HCT116 (cell line): ENCODE measurements at regions not wholly inside any gene's neighbourhood (a gene's known extent, or its start where the extent isn't known, plus 50 kb on each side); places are given as distances from the start of the nearest gene placed in this dataset.

ENCODE experiments used
- ATAC-seq: fragments of 200-7000 bp; cut with Tn5 transposase; 2 replicates; pipeline ENCODE4 v1.9.1; 2020; ENCODE audit warnings: mild to moderate bottlenecking, moderate library complexity
- BruUV-seq: library from RNA; stranded (reverse); fragments of 400-500 nt; replicated peaks from 2 replicates; lab custom pipeline; 2021; lab: Mats Ljungman, UMichigan
- CTCF ChIA-PET: fragments of 300-600 bp; sonication (Branson Sonifier 250); formaldehyde crosslinking; loops from one replicate; lab custom pipeline; 2021; ENCODE audit warnings: antibody characterized with exemption; lab: Charles Lee
- POLR2A ChIA-PET: fragments of 300-600, 350-600 bp; sonication (Branson Sonifier 250); formaldehyde crosslinking; loops from one replicate; lab custom pipeline; 2021; ENCODE audit warnings: antibody characterized with exemption; lab: Charles Lee
- RAD21 ChIA-PET, 2 experiments: fragments of 300-600 bp; sonication (Branson Sonifier 250); formaldehyde crosslinking; loops; one replicate each; lab custom pipeline; 2023; ENCODE audit warnings: low total read pairs in 2 of 2; ENCODE audit not compliant: uncharacterized antibody in 2 of 2, unreplicated experiment in 2 of 2, low non-redundant PET in 1 of 2; lab: Charles Lee
- DNase-seq: peaks from one replicate; pipeline ENCODE4 v3.0.0-alpha.2; 2010; ENCODE audit warnings: low read depth, low spot score
- H2AFZ ChIP-seq: fragments of 200-600 bp; shearing (Covaris generic), sonication (generic); 2 replicates; pipeline ENCODE4 v1.6.1; 2017; ENCODE audit warnings: low read depth, mixed run types, mixed read lengths, antibody characterized with exemption, low read length; ENCODE audit not compliant: poor library complexity, severe bottlenecking
- H3K27ac ChIP-seq: 2 replicates; pipeline ENCODE4 v1.5.1; 2012; ENCODE audit warnings: low read depth, low read length
- H3K27me3 ChIP-seq: fragments of 200-600 bp; sonication (generic); 2 replicates; pipeline ENCODE4 v1.6.1; 2016; ENCODE audit warnings: mixed run types, low read length, mixed read lengths; ENCODE audit not compliant: insufficient read depth
- H3K36me3 ChIP-seq, 2 experiments: fragments of 200-500 bp in 1 of 2; fragments of 200-600 bp in 1 of 2; sonication (Bioruptor generic) in 1 of 2; sonication (generic) in 1 of 2; 2 replicates each; pipeline versions ENCODE4 v1.5.1 to v1.6.1; 2014 to 2016; ENCODE audit warnings: low read length in 2 of 2, inconsistent platforms in 1 of 2, mixed read lengths in 1 of 2, mixed run types in 1 of 2; ENCODE audit not compliant: insufficient read depth in 2 of 2, control insufficient read depth in 1 of 2
- H3K4me1 ChIP-seq, 2 experiments: fragments of 200-600 bp in 1 of 2; sonication (generic) in 1 of 2; 2 replicates each; pipeline versions ENCODE4 v1.5.1 to v1.6.1; 2012 to 2017; ENCODE audit warnings: low read length in 2 of 2, inconsistent platforms in 1 of 2, mild to moderate bottlenecking in 1 of 2, mixed read lengths in 1 of 2, mixed run types in 1 of 2, moderate library complexity in 1 of 2; ENCODE audit not compliant: insufficient read depth in 2 of 2, control insufficient read depth in 1 of 2
- H3K4me2 ChIP-seq: fragments of 200-600 bp; sonication (generic); 2 replicates; pipeline ENCODE4 v1.6.1; 2017; ENCODE audit warnings: mixed run types, low read length, mixed read lengths
- H3K4me3 ChIP-seq, 2 experiments: fragments of 200-600 bp in 1 of 2; sonication (generic) in 1 of 2; replicated peaks in 1 of 2; 2 replicates each; pipeline ENCODE4 v1.5.1; 2011 to 2016; ENCODE audit warnings: low read length in 2 of 2, control low read depth in 1 of 2, low read depth in 1 of 2, mild to moderate bottlenecking in 1 of 2, mixed read lengths in 1 of 2, mixed run types in 1 of 2
- H3K79me2 ChIP-seq: fragments of 200-600 bp; sonication (generic); 2 replicates; pipeline ENCODE4 v1.6.1; 2017; ENCODE audit warnings: mild to moderate bottlenecking, mixed run types, low read length, moderate library complexity, mixed read lengths; ENCODE audit not compliant: insufficient read depth
- H3K9ac ChIP-seq: fragments of 200-600 bp; sonication (generic); 2 replicates; pipeline ENCODE4 v1.6.1; 2016; ENCODE audit warnings: low read length, mixed read lengths
- H3K9me2 ChIP-seq: fragments of 200-600 bp; sonication (generic), shearing (Covaris generic); 2 replicates; pipeline ENCODE4 v1.6.1; 2017; ENCODE audit warnings: mixed run types, mild to moderate bottlenecking, moderate library complexity; ENCODE audit not compliant: insufficient read depth
- H3K9me3 ChIP-seq, 2 experiments: fragments of 200-500 bp in 1 of 2; fragments of 200-600 bp in 1 of 2; sonication (Bioruptor generic) in 1 of 2; sonication (generic) in 1 of 2; 2 replicates each; pipeline ENCODE4 v1.6.1; 2014 to 2017; ENCODE audit warnings: low read length in 2 of 2, mixed read lengths in 2 of 2, inconsistent platforms in 1 of 2, low read depth in 1 of 2, mild to moderate bottlenecking in 1 of 2, mixed run types in 1 of 2, moderate library complexity in 1 of 2; ENCODE audit not compliant: control insufficient read depth in 1 of 2, insufficient read depth in 1 of 2
- H4K20me1 ChIP-seq: fragments of 200-600 bp; sonication (generic), shearing (Covaris generic); 2 replicates; pipeline ENCODE4 v1.6.1; 2017; ENCODE audit warnings: mixed run types, mild to moderate bottlenecking, moderate library complexity; ENCODE audit not compliant: insufficient read depth
- CBX3 ChIP-seq: IDR thresholded peaks from 2 replicates; pipeline ENCODE4 v1.6.1; 2012; ENCODE audit warnings: low read depth
- EZH2phosphoT487 ChIP-seq: fragments of 200-600 bp; IDR thresholded peaks from 2 replicates; pipeline ENCODE4 v1.6.1; 2018; ENCODE audit warnings: antibody characterized with exemption, borderline replicate concordance
- POLR2A ChIP-seq: IDR thresholded peaks from 2 replicates; pipeline ENCODE4 v1.7.0; 2011; ENCODE audit warnings: borderline replicate concordance; ENCODE audit not compliant: insufficient read depth, insufficient read length; ENCODE audit errors: extremely low read depth
- RAD21 ChIP-seq: IDR thresholded peaks from 2 replicates; pipeline ENCODE4 v1.6.1; 2012; ENCODE audit warnings: low read depth, mild to moderate bottlenecking
- SIN3A ChIP-seq: IDR thresholded peaks from 2 replicates; pipeline ENCODE4 v1.6.1; 2012; ENCODE audit warnings: low read depth
- SP1 ChIP-seq: IDR thresholded peaks from 2 replicates; pipeline ENCODE4 v1.6.1; 2012; ENCODE audit warnings: low read depth
- SRF ChIP-seq: IDR thresholded peaks from 2 replicates; pipeline ENCODE4 v1.6.1; 2012; ENCODE audit warnings: low read depth
- intact Hi-C: fragments of 100-400 bp; cut with micrococcal nuclease; formaldehyde crosslinking; loops from 2 replicates; pipeline ENCODE4 v1.10.0; 2022
- TF ChIP-seq, protein P1 (sequence below): IDR thresholded peaks from 2 replicates; pipeline ENCODE4 v1.6.1; 2012
- TF ChIP-seq, protein P2 (sequence below): IDR thresholded peaks from 2 replicates; pipeline ENCODE4 v1.6.1; 2012; ENCODE audit warnings: low read depth
- TF ChIP-seq, protein P3 (sequence below): IDR thresholded peaks from 2 replicates; pipeline ENCODE4 v1.6.1; 2012

DNA sequence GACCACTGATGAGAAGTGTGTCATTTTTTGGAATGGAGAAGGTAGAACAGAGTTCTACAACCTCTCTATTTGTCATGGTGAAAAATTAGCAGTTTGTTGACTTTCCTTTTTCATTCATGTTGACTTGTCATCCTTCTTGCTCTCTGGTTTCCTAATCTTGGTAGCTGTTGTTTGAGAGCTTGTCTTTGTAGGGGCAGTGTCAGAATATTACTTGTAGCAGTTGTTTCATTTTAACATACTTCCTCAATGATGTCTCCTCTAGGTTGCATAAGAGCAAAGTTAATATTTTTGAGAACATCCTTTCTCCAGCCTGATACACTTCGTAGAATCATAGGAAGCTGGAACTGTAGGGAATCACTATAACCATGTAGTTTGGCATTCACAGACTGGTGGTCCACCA is 368.2 kb upstream of the FANCL start:
- H3K4me3 ChIP-seq: no peak overlapping the region
- no peaks in the 10 kb centered on the region for H3K9me2 ChIP-seq
- no peaks in the 10 kb centered on the region for H3K27me3 ChIP-seq
- H4K20me1 ChIP-seq: no peaks in the 10 kb centered on the region
- ChIA-PET POLR2A (no interaction called here), CTCF (no interaction called here), RAD21 (no interaction called here)
- H3K4me2 ChIP-seq: no peak overlapping the region
- H2AFZ ChIP-seq: no peak overlapping the region
- H3K4me1 ChIP-seq: no peaks in the 10 kb centered on the region
- H3K36me3 ChIP-seq: no peaks in the 10 kb centered on the region
- no peak overlapping the region for H3K9ac ChIP-seq
- H3K9me3 ChIP-seq: no peaks in the 10 kb centered on the region
- intact Hi-C loops: no loop called here
- no TSS peak for BruUV-seq
- no peaks in the 10 kb centered on the region for H3K79me2 ChIP-seq
- ATAC-seq (no peak), DNase-seq (no peak)
- H3K27ac ChIP-seq: no peak overlapping the region
- TF ChIP-seq SRF (no peak), SIN3A (no peak)
- TF ChIP-seq, protein P1, sequence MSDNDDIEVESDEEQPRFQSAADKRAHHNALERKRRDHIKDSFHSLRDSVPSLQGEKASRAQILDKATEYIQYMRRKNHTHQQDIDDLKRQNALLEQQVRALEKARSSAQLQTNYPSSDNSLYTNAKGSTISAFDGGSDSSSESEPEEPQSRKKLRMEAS: no peak
- TF ChIP-seq, protein P2, sequence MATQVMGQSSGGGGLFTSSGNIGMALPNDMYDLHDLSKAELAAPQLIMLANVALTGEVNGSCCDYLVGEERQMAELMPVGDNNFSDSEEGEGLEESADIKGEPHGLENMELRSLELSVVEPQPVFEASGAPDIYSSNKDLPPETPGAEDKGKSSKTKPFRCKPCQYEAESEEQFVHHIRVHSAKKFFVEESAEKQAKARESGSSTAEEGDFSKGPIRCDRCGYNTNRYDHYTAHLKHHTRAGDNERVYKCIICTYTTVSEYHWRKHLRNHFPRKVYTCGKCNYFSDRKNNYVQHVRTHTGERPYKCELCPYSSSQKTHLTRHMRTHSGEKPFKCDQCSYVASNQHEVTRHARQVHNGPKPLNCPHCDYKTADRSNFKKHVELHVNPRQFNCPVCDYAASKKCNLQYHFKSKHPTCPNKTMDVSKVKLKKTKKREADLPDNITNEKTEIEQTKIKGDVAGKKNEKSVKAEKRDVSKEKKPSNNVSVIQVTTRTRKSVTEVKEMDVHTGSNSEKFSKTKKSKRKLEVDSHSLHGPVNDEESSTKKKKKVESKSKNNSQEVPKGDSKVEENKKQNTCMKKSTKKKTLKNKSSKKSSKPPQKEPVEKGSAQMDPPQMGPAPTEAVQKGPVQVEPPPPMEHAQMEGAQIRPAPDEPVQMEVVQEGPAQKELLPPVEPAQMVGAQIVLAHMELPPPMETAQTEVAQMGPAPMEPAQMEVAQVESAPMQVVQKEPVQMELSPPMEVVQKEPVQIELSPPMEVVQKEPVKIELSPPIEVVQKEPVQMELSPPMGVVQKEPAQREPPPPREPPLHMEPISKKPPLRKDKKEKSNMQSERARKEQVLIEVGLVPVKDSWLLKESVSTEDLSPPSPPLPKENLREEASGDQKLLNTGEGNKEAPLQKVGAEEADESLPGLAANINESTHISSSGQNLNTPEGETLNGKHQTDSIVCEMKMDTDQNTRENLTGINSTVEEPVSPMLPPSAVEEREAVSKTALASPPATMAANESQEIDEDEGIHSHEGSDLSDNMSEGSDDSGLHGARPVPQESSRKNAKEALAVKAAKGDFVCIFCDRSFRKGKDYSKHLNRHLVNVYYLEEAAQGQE: no peak

DNA sequence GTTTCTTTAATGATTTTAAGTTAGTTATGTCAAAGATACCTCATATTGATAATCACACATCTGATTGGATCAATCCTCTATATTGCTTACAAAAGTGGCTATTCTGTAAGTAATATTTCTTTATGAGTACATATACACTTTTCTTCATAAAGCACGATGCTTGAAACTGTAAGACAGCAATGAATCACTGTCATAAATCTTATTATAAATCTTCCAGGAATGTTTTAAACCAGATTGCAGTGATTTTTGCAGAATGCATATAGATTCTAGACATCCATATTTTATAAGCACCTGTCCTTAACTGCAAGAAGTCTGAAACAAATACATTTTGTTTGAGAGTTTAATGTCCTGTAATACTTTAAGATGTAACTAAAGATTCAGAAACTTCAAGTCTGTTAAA is 367.0 kb upstream of the FANCL start:
- H3K9me2 ChIP-seq: no peaks in the 10 kb centered on the region
- no peaks in the 10 kb centered on the region for H3K27me3 ChIP-seq
- no peaks in the 10 kb centered on the region for H3K79me2 ChIP-seq
- no peak for ATAC-seq
- no peak for TF ChIP-seq POLR2A
- TF ChIP-seq, protein P2: no peak
- TF ChIP-seq RAD21: no peak
- TF ChIP-seq, protein P3, sequence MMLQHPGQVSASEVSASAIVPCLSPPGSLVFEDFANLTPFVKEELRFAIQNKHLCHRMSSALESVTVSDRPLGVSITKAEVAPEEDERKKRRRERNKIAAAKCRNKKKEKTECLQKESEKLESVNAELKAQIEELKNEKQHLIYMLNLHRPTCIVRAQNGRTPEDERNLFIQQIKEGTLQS: no peak
- no peak for TF ChIP-seq SP1
- no peak for TF ChIP-seq CBX3
- no peak for TF ChIP-seq EZH2phosphoT487
- H3K36me3 ChIP-seq: no peaks in the 10 kb centered on the region
- H3K9me3 ChIP-seq: no peaks in the 10 kb centered on the region
- BruUV-seq: no TSS peak
- H3K4me3 ChIP-seq: no peak overlapping the region
- H3K4me1 ChIP-seq: no peaks in the 10 kb centered on the region
- no peak overlapping the region for H3K4me2 ChIP-seq
- intact Hi-C loops: no loop called here
- RAD21 ChIA-PET: no interaction called here
- H3K27ac ChIP-seq: no peak overlapping the region
- H2AFZ ChIP-seq: no peak overlapping the region
- H3K9ac ChIP-seq: no peak overlapping the region
- no peaks in the 10 kb centered on the region for H4K20me1 ChIP-seq
- CTCF ChIA-PET: no interaction called here
- POLR2A ChIA-PET: no interaction called here
- no peak for DNase-seq
